NCI-H2227 (cell line): ENCODE measurements at regions not wholly inside any gene's neighbourhood (a gene's known extent, or its start where the extent isn't known, plus 50 kb on each side); places are given as distances from the start of the nearest gene placed in this dataset.
"Not testable (repeated sequence)": the region's sequence is repeated elsewhere in the genome, so short reads cannot be mapped to it uniquely, and the experiment has no call there.

Experiments used
- DNase-seq: peaks from one replicate; lab custom pipeline; 2025; ENCODE audit not compliant: unreplicated experiment; lab: John Stamatoyannopoulos, UW

DNA sequence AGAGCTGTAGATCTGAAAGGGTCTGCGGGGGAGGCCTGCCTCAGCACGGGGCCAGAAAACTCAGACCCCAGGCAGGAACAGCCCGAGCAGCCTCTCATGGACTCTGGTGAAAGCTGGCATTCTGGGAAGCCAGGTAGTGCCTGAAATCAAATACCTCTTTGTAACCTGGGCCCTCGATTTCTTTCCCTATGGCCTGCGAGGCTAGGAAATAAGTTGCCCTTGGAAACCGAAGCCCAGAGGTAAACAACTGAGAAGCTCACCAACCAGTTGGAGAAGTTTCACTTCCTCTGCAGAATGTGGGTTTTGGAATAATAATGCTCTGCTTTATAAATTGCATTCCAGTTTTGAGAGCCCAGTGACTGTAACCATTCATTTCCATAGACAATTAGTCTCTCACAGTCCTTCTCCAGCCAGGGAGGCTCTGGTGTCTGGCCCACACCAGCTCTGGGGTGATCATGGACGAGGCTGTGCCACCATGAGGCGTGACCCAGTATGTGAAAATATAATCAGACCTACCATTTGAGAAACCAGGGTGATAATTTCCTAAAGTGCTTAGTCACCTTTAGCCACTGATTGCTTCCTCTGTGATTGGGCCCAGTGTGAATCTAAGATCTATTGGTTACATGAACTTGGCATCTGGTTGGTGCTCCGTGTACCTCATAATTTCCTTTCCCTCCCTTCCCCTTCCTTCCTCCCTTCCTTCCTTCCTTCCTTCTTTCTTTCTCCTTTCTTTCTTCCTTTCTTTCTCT is 133.1 kb upstream of the PELI1 start:
- no peak for DNase-seq

DNA sequence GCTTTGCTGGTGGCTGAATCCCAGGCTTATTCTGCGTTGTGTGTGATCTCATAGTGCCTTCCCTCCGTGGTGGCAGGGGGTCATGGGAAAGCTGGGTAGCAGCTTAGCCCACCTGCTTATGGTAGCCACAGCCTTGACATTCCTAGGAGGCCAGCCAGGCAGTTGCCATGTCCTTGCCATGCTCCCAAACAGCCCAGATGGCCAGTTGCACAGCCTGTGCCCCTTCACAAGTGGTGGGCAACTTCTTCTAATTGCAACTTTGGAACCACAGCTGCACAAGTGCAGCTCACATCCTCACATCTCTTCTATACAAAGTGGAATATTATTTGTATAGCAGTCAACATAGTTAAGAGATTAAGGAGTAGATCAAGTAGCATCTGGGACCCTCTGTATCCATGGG is 136.6 kb upstream of the PELI1 start:
- not testable (repeated sequence) for DNase-seq

- no peak for DNase-seq
Measured at GRCh38 chr2:64283006-64283570, 138.9 kb upstream of the PELI1 start.

GRCh38 chr2:64283641-64284361 is 139.6 kb upstream of the PELI1 start:
- DNase-seq = no peak

- no peak for DNase-seq
Measured at GRCh38 chr2:64284751-64285150, 140.5 kb upstream of the PELI1 start.

GRCh38 chr2:64287202-64287740 is 143.1 kb upstream of the PELI1 start:
- DNase-seq = no peak

GRCh38 chr2:64288321-64289193 is 144.3 kb upstream of the PELI1 start:
- DNase-seq = no peak

DNA sequence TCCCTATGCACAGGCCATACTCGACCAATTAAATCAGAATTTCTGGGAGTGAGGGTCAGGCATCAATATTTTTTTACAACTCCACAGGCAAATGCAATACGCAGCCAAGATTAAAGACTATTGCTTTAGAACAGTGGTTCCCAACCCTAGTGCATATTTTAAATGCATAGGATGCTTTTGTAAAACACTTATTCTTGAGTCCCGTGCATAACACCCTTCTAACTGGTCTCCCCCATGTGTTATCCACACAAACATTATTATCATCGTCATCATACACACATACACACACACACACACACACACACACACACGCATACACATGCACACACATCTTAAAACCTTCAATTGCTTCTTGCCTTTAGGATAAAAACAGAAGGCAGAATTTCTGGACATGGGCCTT is 145.0 kb upstream of the PELI1 start:
- no peak for DNase-seq

DNA sequence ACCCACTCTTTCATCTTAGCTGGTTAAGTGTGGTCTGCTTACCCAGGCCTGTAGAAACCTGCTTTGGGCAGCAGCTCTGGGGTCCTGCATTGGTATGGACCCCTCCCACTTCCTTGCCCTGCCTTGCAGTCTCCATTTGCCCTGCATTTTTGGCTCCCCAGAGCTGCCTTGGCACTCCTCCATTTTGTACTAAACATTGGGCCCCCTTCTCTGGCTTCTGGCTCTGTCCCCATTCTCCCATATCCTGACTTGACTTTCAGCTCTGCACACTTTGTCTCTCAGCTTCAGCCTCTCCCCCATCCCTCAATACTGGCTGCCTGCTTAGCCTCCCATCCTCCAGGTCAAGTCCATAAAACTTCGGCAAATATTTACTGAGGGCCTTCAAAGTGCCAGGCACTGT is 145.5 kb upstream of the PELI1 start:
- no peak for DNase-seq

- DNase-seq = no peak
Measured at GRCh38 chr2:64291181-64291580, 147.0 kb upstream of the PELI1 start.

GRCh38 chr2:64295326-64296139 is 151.3 kb upstream of the PELI1 start:
- DNase-seq = no peak

DNA sequence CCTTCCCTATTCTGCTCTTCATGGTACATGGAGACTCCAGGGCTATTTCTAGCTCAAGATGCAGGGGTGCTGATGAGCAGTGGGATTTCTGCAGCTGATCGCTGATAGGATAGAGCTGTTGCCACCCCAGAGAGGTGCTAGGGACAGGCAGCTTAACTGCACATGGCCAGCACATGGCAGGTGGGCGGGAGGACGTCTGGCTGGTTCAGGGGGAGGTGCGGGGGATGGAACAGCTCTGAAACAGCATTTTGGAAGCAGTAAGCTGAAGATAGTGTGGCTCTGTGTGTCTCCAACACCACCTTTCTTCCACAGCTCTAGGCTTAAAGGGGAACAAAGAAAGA is 151.9 kb upstream of the PELI1 start:
- no peak for DNase-seq

- no peak for DNase-seq
Measured at GRCh38 chr2:64296695-64297346, 152.6 kb upstream of the PELI1 start.

GRCh38 chr2:64298161-64298560 is 153.9 kb upstream of the PELI1 start:
- DNase-seq = no peak

DNA sequence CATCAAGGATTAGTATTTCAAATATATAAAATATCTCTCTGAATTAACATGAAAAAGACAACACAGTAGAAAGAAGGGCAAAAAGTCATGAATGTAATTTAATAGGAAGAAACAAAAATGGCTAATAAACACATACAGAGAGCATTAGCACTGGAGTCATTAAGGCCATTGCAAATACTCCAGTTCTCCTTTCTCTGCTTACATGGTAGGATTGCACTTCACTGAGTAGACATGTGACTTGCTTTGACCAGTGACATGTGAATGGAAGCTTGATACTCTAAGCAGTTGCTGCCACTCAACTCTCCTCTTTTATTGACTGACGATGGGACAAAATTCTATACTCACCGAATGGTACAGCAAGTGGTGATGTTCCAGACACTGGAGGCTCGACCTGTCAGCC is 153.9 kb upstream of the LGALSL start:
- DNase-seq = no peak

- no peak for DNase-seq
Measured at GRCh38 chr2:64303250-64303649, 150.7 kb upstream of the LGALSL start.

DNA sequence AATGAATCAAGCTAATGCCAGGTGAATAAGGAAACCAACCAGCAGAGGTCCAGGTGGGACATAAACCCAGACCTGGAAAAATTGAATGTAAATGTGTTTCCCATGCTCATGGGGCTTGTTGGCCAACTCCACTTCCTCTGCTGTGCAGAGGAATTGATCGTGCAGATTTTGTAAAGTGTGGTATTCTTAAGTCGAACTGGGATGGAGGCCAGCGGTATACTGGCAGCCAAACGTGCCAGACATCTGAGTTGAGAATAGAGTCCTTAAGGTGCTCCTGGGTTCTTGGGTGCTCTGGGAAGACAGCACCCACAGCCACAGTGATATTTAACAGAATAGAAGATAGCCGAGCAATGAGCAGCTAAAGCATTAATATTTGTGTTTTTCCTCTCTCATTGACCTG is 146.5 kb upstream of the LGALSL start:
- no peak for DNase-seq

DNA sequence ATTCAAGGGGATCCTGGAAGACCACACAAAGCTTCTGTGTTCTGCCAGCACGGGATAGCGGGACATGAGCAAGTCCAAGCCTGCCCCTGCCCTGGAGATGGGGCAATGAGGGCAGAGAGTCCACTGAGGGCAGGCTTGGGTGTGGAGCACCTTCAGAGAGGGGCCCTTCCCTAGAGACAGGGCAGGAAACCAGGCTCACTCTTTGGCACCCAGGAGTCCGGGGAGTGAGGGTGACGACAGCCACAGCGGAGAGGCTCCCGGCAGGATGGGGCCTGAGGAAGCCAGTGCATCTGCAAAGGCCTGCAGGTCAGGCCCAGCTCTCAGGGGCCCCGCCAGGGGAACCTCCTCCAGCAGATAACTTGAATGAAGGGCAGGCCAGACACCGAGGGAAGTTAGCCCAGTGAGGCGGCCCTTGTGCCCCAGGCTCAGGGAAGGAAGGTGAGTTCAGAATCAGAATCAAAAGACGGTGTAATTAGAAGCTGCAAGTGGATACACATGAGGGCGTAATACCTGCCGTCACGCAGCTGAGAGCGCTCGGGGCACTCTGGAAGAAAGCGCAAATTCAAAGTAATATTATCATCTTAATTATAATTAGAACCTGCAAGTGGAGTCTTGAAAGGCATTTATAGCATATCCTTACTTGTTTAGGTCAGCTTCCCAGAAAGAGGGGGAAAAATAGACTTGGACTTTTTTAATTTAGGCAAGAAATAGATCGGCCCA is 142.6 kb upstream of the LGALSL start:
- DNase-seq = peak; percentile 23

GRCh38 chr2:64311948-64312621 is 141.9 kb upstream of the LGALSL start:
- DNase-seq = peak; percentile 77
